GM06990 (cell line): ENCODE measurements at regions not wholly inside any gene's neighbourhood (a gene's known extent, or its start where the extent isn't known, plus 50 kb on each side); places are given as distances from the start of the nearest gene placed in this dataset.

ENCODE experiments used
- DNase-seq: peaks from one replicate; pipeline ENCODE4 v3.0.0-alpha.2; 2011; ENCODE audit not compliant: insufficient read length; ENCODE audit errors: extremely low read depth
- H3K27me3 ChIP-seq: replicated peaks from 2 replicates; pipeline ENCODE4 v1.6.0; 2011; ENCODE audit warnings: low read length; ENCODE audit not compliant: control insufficient read depth, insufficient read depth
- H3K36me3 ChIP-seq: 2 replicates; pipeline ENCODE4 v1.5.1; 2011; ENCODE audit warnings: low read length; ENCODE audit not compliant: control insufficient read depth, insufficient read depth
- H3K4me3 ChIP-seq: replicated peaks from 2 replicates; pipeline ENCODE4 v1.5.1; 2011; ENCODE audit warnings: low read depth, mild to moderate bottlenecking, control low read depth, low read length
- TF ChIP-seq, protein P1 (sequence below): IDR thresholded peaks from 2 replicates; pipeline ENCODE4 v1.5.1; 2011; ENCODE audit warnings: low read length, control low read depth, mild to moderate bottlenecking, inconsistent platforms; ENCODE audit not compliant: insufficient read depth, poor library complexity, severe bottlenecking

- no peak for DNase-seq
- Histone ChIP-seq H3K4me3 (no peak overlapping the region), H3K27me3 (no peaks in the 10 kb centered on the region; the same call in 1 of the 2 replicates), H3K36me3 (no peaks in the 10 kb centered on the region)
- TF ChIP-seq, protein P1, sequence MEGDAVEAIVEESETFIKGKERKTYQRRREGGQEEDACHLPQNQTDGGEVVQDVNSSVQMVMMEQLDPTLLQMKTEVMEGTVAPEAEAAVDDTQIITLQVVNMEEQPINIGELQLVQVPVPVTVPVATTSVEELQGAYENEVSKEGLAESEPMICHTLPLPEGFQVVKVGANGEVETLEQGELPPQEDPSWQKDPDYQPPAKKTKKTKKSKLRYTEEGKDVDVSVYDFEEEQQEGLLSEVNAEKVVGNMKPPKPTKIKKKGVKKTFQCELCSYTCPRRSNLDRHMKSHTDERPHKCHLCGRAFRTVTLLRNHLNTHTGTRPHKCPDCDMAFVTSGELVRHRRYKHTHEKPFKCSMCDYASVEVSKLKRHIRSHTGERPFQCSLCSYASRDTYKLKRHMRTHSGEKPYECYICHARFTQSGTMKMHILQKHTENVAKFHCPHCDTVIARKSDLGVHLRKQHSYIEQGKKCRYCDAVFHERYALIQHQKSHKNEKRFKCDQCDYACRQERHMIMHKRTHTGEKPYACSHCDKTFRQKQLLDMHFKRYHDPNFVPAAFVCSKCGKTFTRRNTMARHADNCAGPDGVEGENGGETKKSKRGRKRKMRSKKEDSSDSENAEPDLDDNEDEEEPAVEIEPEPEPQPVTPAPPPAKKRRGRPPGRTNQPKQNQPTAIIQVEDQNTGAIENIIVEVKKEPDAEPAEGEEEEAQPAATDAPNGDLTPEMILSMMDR, result no peak
These were observed 305.0 kb upstream of the ZNF32 start for GRCh38 chr10:43953672-43954071.

DNA sequence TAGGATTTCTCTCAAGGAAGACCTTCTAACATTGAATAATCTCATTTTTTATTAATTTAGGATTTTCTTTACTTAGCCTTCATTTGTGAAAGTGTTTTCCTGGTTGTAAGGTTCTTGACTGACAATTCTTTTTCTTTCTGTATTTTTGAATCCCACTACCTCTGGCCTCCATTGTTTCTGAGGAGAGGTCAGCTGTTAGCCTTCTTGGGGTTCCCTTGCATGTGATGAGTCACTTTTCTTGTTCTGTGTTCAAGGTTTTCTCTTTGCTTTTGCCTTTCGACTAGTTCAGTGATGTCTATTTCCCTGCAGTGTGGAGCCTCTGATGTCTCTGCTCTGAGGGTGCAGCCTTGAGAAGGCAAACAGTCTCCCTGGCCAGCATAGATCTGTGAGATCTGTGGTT is 304.1 kb upstream of the ZNF32 start:
- DNase-seq, result no peak
- H3K4me3 ChIP-seq, result no peak overlapping the region
- no peaks in the 10 kb centered on the region for H3K27me3 ChIP-seq
- TF ChIP-seq, protein P1, result no peak
- no peaks in the 10 kb centered on the region for H3K36me3 ChIP-seq

DNA sequence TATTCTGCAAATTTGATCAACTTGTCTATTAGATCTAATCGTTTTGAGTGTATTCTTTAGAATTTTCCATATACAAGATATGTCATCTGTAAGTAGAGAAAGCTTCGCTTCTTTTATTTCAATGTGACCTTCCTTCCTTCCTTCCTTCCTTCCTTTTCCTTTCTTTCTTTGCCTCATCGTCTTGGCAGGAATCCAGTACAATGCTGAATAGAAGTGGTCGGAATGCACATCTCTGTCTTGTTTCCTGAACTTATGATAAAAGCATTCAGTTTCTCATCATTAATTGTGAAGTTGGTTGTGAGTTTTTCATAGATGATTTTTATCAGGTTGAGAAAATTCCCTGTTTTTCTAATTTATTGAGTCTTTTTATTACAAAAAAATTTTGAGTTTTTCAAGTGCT is 300.7 kb upstream of the ZNF32 start:
- H3K4me3 ChIP-seq, result no peak overlapping the region
- TF ChIP-seq, protein P1, result no peak
- no peaks in the 10 kb centered on the region for H3K27me3 ChIP-seq
- no peak for DNase-seq
- no peaks in the 10 kb centered on the region for H3K36me3 ChIP-seq

DNA sequence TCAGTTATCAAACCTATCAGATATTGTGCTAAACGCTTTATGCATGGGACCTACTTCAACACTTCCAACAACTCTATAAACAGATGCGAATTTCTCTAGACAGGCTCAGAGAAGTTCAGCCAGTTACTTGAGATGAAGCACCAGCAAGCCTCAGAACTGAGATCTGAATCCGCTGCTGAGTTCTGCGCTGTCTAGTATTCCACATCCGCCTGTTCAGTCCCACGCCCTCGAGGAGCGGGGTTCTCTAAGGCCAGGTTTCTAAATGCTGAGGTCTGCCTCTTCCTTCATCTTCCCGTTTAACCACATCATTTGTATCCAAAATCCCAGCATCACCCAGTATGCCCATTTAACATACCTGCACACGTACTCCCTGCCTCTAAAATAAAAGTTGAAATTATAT is 297.8 kb upstream of the ZNF32 start:
- TF ChIP-seq, protein P1, result no peak
- Histone ChIP-seq H3K36me3 (no peaks in the 10 kb centered on the region), H3K4me3 (no peak overlapping the region), H3K27me3 (no peaks in the 10 kb centered on the region)
- no peak for DNase-seq

DNA sequence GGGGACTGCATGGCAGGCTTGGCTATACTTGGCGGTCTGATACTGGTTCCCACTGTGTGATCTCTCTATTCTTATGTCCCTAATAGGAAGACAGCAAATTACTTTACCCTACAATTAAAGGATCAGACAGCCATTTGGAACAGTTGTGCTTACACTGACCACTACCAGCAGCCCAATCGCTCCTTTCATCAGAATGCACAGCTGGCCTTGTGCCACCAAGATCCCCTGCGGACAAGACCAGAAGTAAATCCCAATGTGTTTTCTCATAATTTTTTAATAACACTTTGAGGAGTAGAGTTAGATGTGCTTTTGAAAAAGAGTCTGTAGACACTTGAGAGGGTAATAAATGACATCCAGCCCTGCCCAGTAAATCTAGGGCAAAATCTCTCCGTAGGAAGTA is 297.2 kb upstream of the ZNF32 start:
- Histone ChIP-seq H3K4me3 (no peak overlapping the region), H3K36me3 (no peaks in the 10 kb centered on the region), H3K27me3 (no peaks in the 10 kb centered on the region)
- no peak for DNase-seq
- TF ChIP-seq, protein P1, result no peak

- no peaks in the 10 kb centered on the region for H3K36me3 ChIP-seq
- no peak for DNase-seq
- H3K4me3 ChIP-seq, result no peak overlapping the region
- H3K27me3 ChIP-seq, result no peaks in the 10 kb centered on the region
- TF ChIP-seq, protein P1, result no peak
These were observed 296.5 kb upstream of the ZNF32 start for GRCh38 chr10:43945094-43945730.
